OCI-LY7 (cell line): ENCODE measurements at regions not wholly inside any gene's neighbourhood (a gene's known extent, or its start where the extent isn't known, plus 50 kb on each side); places are given as distances from the start of the nearest gene placed in this dataset.

Experiments used
- BruUV-seq: library from RNA; stranded (reverse); fragments of 400-500 nt; replicated peaks from 2 replicates; lab custom pipeline; 2021; lab: Mats Ljungman, UMichigan
- CTCF ChIA-PET: fragments of 300-600 bp; sonication (Branson Sonifier 250); formaldehyde crosslinking; loops from one replicate; lab custom pipeline; 2022; ENCODE audit warnings: antibody characterized with exemption; ENCODE audit not compliant: unreplicated experiment; lab: Charles Lee
- POLR2A ChIA-PET: fragments of 300-600 bp; sonication (Branson Sonifier 250); formaldehyde crosslinking; loops from one replicate; lab custom pipeline; 2022; ENCODE audit warnings: antibody characterized with exemption; lab: Charles Lee
- DNase-seq: peaks from one replicate; pipeline ENCODE4 v3.0.0-alpha.2; 2015; ENCODE audit warnings: low spot score
- H2AFZ ChIP-seq: fragments of 200-600 bp; sonication (generic), shearing (Covaris generic); 2 replicates; pipeline ENCODE4 v1.6.1; 2014; ENCODE audit warnings: mild to moderate bottlenecking, antibody characterized with exemption, low read length, moderate library complexity
- H3K27ac ChIP-seq: fragments of 200-600 bp; sonication (generic); 2 replicates; pipeline ENCODE4 v1.5.1; 2014; ENCODE audit warnings: mixed run types, low read depth, mild to moderate bottlenecking, moderate library complexity, low read length, inconsistent platforms; ENCODE audit not compliant: poor library complexity, severe bottlenecking
- H3K36me3 ChIP-seq: fragments of 200-600 bp; sonication (generic); 2 replicates; pipeline ENCODE4 v1.6.1; 2014; ENCODE audit warnings: mild to moderate bottlenecking, antibody characterized with exemption, low read length, moderate library complexity, mixed read lengths; ENCODE audit not compliant: insufficient read depth
- H3K4me1 ChIP-seq: fragments of 200-600 bp; sonication (generic); 2 replicates; pipeline ENCODE4 v1.5.1; 2014; ENCODE audit warnings: mild to moderate bottlenecking, low read length; ENCODE audit not compliant: insufficient read depth, poor library complexity, severe bottlenecking
- H3K4me2 ChIP-seq: fragments of 200-600 bp; sonication (generic); 2 replicates; pipeline ENCODE4 v1.6.1; 2014; ENCODE audit warnings: mild to moderate bottlenecking, low read length
- H3K4me3 ChIP-seq: fragments of 200-600 bp; sonication (generic); 2 replicates; pipeline ENCODE4 v1.5.1; 2014; ENCODE audit warnings: mild to moderate bottlenecking, low read depth, low read length; ENCODE audit not compliant: poor library complexity, severe bottlenecking
- H3K79me2 ChIP-seq: fragments of 200-600 bp; sonication (generic); 2 replicates; pipeline ENCODE4 v1.6.1; 2016; ENCODE audit warnings: low read depth, mild to moderate bottlenecking, low read length, moderate library complexity, mixed read lengths; ENCODE audit not compliant: insufficient read depth
- H3K9me2 ChIP-seq: fragments of 200-600 bp; sonication (generic); 2 replicates; pipeline ENCODE4 v1.6.1; 2016; ENCODE audit warnings: mild to moderate bottlenecking, low read length, mixed read lengths; ENCODE audit not compliant: insufficient read depth
- H3K9me3 ChIP-seq: fragments of 200-600 bp; sonication (generic); 2 replicates; pipeline ENCODE4 v1.6.1; 2014; ENCODE audit warnings: mild to moderate bottlenecking, mixed run types, low read length, mixed read lengths
- H4K20me1 ChIP-seq: fragments of 200-600 bp; sonication (generic); 2 replicates; pipeline ENCODE4 v1.6.1; 2014; ENCODE audit warnings: mild to moderate bottlenecking, antibody characterized with exemption, low read length, moderate library complexity, mixed read lengths; ENCODE audit not compliant: insufficient read depth
- CTCF ChIP-seq: fragments of 200-600 bp; sonication (generic); conservative IDR thresholded peaks from 2 replicates; pipeline ENCODE4 v1.5.1; 2014; ENCODE audit warnings: mild to moderate bottlenecking, antibody characterized with exemption, low read length, moderate library complexity, mixed read lengths
- EZH2phosphoT487 ChIP-seq: fragments of 200-600 bp; sonication (generic); IDR thresholded peaks from 2 replicates; pipeline ENCODE4 v1.6.1; 2018; ENCODE audit warnings: low read depth, borderline replicate concordance, mild to moderate bottlenecking, mixed run types, antibody characterized with exemption, low read length, moderate library complexity, mixed read lengths
- intact Hi-C: fragments of 100-400 bp; cut with micrococcal nuclease; formaldehyde crosslinking; loops from one replicate; pipeline ENCODE4 v1.10.0; 2022; ENCODE audit not compliant: unreplicated experiment

- Histone ChIP-seq H3K79me2 (no peaks in the 10 kb centered on the region), H3K4me2 (no peak overlapping the region), H3K4me3 (no peak overlapping the region), H4K20me1 (no peaks in the 10 kb centered on the region), H3K9me3 (no peaks in the 10 kb centered on the region), H3K4me1 (no peaks in the 10 kb centered on the region), H3K36me3 (no peaks in the 10 kb centered on the region), H3K9me2 (no peaks in the 10 kb centered on the region), H2AFZ (no peak overlapping the region), H3K27ac (no peak overlapping the region)
- intact Hi-C loops = no loop called here
- no TSS peak for BruUV-seq
- CTCF ChIA-PET = no interaction called here
- TF ChIP-seq CTCF = no peak
- TF ChIP-seq EZH2phosphoT487 = no peak
- POLR2A ChIA-PET = no interaction called here
- no peak for DNase-seq
Measured at GRCh38 chr4:137347371-137347770, 184.9 kb downstream of the PCDH18 start.

GRCh38 chr4:137345597-137345996 is 186.7 kb downstream of the PCDH18 start:
- Histone ChIP-seq H3K9me3 (no peaks in the 10 kb centered on the region), H4K20me1 (no peaks in the 10 kb centered on the region), H3K4me3 (no peak overlapping the region), H3K27ac (no peak overlapping the region), H3K4me1 (no peaks in the 10 kb centered on the region), H3K4me2 (no peak overlapping the region), H3K36me3 (no peaks in the 10 kb centered on the region), H2AFZ (no peak overlapping the region), H3K9me2 (no peaks in the 10 kb centered on the region), H3K79me2 (no peaks in the 10 kb centered on the region)
- TF ChIP-seq CTCF (no peak), EZH2phosphoT487 (no peak)
- DNase-seq = no peak
- ChIA-PET POLR2A (no interaction called here), CTCF (no interaction called here)
- no TSS peak for BruUV-seq
- intact Hi-C loops = no loop called here

- TF ChIP-seq CTCF (no peak), EZH2phosphoT487 (no peak)
- BruUV-seq = no TSS peak
- Histone ChIP-seq H3K4me2 (no peak overlapping the region), H3K4me1 (no peaks in the 10 kb centered on the region), H4K20me1 (no peaks in the 10 kb centered on the region), H3K79me2 (no peaks in the 10 kb centered on the region), H3K4me3 (no peak overlapping the region), H3K9me2 (no peaks in the 10 kb centered on the region), H3K36me3 (no peaks in the 10 kb centered on the region), H3K9me3 (no peaks in the 10 kb centered on the region), H3K27ac (no peak overlapping the region), H2AFZ (no peak overlapping the region)
- intact Hi-C loops = no loop called here
- POLR2A ChIA-PET = no interaction called here
- no peak for DNase-seq
- CTCF ChIA-PET = no interaction called here
Measured at GRCh38 chr4:137343221-137343620, 189.1 kb downstream of the PCDH18 start.
